ENCODE measurements at regions not wholly inside any gene's neighbourhood (a gene's known extent, or its start where the extent isn't known, plus 50 kb on each side); places are given as distances from the start of the nearest gene placed in this dataset.

- TF ChIP-seq SP1 (IDR thresholded peaks at IDR 0.05; ENCODE audit: low read depth, low read length) (no peak), JUND (IDR thresholded peaks at IDR 0.05; ENCODE audit: low read depth, low read length) (no peak)
Observed at GRCh38 chr21:31609081-31609480, 50.4 kb upstream of the SOD1 start (continued).

- ATAC-seq (no peak), FAIRE-seq (no peak), DNase-seq (ENCODE audit: low read depth, low spot score) (no peak)
- ChIA-PET CTCF (interaction anchor here (0.6 kb wide), 1 partner anchor 22 kb away, joined by 6 read pairs; no protein-coding TSS in a partner anchor), POLR2A (no interaction called here), SMC1A (ENCODE audit: uncharacterized antibody, unreplicated experiment) (interaction anchor here (1.4 kb wide), 1 partner anchor 27 kb away, joined by 3 read pairs; no protein-coding TSS in a partner anchor), RAD21 (ENCODE audit: unreplicated experiment) (no interaction called here)
- in situ Hi-C loops (cut with MboI): loop anchor here (10.0 kb wide), 1 partner anchor 1263 kb away; the partner anchor contains the start of gene KRTAP23-1
- WGBS (ENCODE audit: insufficient coverage, insufficient replicate concordance, low lambda C conversion rate, missing lambda C conversion rate): 45% methylated on average over 4 of the region's 4 CpGs
- Histone ChIP-seq H3K27ac (ENCODE audit: control insufficient read depth, insufficient read depth) (no peak overlapping the region), H3K4me1 (ENCODE audit: control insufficient read depth, insufficient read depth, low read length) (no peaks in the 10 kb centered on the region), H3K27me3 (replicated peaks in 1 of 2; ENCODE audit: control insufficient read depth in 2 of 2, insufficient read depth in 2 of 2, low read length in 1 of 2) (no peaks in the 10 kb centered on the region), H4K20me1 (ENCODE audit: control insufficient read depth, insufficient read depth) (no peaks in the 10 kb centered on the region), H3K4me2 (ENCODE audit: control insufficient read depth, insufficient read depth) (no peak overlapping the region), H3K36me3 (ENCODE audit: control insufficient read depth in 2 of 2, insufficient read depth in 2 of 2, low read length in 1 of 2) (no peaks in the 10 kb centered on the region), H3K9me3 (replicated peaks; ENCODE audit: control insufficient read depth, insufficient read depth, low read length) (peaks cover 3% of the 10 kb centered on the region; the same call in 1 of the 3 replicates), H3K79me2 (ENCODE audit: control insufficient read depth, insufficient read depth, low read length) (no peaks in the 10 kb centered on the region), H2AFZ (ENCODE audit: control insufficient read depth, low read depth, low read length) (no peak overlapping the region), H3K4me3 (no peak overlapping the region), H3K9ac (ENCODE audit: control insufficient read depth, insufficient read depth, low read length) (no peak overlapping the region)
- no TSS peak for BruUV-seq (replicated peaks)
- intact Hi-C loops (cut with micrococcal nuclease; ENCODE audit: unreplicated experiment): no loop called here
- TF ChIP-seq GABPA (IDR thresholded peaks at IDR 0.05; ENCODE audit: low read depth) (no peak), KAT2A (conservative IDR thresholded peaks at IDR 0.05; ENCODE audit: control insufficient read depth, low read depth, low read length) (no peak), IKZF1 (conservative IDR thresholded peaks at IDR 0.05) (no peak), PAX5 (IDR thresholded peaks at IDR 0.05; ENCODE audit: borderline replicate concordance, low read depth, low read length) (no peak), RFX5 (IDR thresholded peaks at IDR 0.05; ENCODE audit: low read depth, low read length) (no peak), ZNF592 (IDR thresholded peaks at IDR 0.05) (no peak), SIN3A (IDR thresholded peaks at IDR 0.05; ENCODE audit: low read depth, low read length) (no peak)
Observed at GRCh38 chr21:31607791-31608190, 51.7 kb upstream of the SOD1 start.
